GM21528 (cell line): ENCODE measurements at regions not wholly inside any gene's neighbourhood (a gene's known extent, or its start where the extent isn't known, plus 50 kb on each side); places are given as distances from the start of the nearest gene placed in this dataset.

Experiments used
- ATAC-seq: cut with Tn5 transposase; IDR thresholded peaks from one replicate; pipeline ENCODE4 v1.9.1; 2021; ENCODE audit warnings: mild to moderate bottlenecking, moderate library complexity; ENCODE audit not compliant: unreplicated experiment, low FRiP score

GRCh38 chr14:87879389-87879788 lies 113.6 kb downstream of the GALC start:
- no peak for ATAC-seq

DNA sequence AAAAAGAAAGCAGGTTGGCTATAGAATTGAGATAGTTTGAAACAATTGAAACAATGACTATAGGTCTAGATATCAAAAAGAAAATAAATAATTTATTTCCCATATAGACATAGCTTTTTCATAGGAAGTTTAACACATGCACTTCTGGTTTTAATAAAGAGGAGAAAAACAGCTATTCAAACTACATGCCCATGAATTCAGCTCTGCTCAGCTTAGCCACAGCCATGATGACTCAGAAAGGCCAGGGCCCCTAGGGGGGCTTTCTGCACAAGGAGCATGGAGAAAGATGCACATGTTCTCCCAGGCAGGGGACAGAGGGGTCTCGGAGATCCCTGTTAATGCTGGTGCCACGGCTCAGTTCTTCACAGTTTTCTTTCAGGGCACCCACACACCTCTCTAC lies 114.0 kb downstream of the GALC start:
- no peak for ATAC-seq

GRCh38 chr14:87877877-87878276 lies 115.1 kb downstream of the GALC start:
- no peak for ATAC-seq

GRCh38 chr14:87874676-87875075 lies 118.3 kb downstream of the GALC start:
- ATAC-seq: no peak

DNA sequence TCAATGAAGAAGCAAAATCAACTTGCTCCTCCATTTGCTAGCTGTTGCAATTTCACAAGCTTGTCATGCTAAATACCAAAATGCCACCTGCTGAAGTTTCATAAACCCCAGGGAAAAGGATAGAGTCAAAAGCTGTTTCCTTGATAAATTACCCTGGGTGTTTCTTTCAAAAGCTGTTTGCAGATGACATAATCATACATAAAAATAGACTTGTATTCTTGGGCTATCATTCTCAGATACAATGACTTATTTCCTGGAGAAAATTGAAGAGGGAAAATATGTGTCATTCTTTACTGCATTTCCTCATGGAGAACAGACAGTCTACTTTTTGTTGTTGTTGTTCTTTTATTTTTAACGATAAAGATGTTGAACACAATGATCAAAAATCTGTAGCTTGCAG lies 119.2 kb downstream of the GALC start:
- ATAC-seq: no peak

- ATAC-seq: no peak
Observed at GRCh38 chr14:87869619-87870583, 123.1 kb downstream of the GALC start.

GRCh38 chr14:87868920-87869319 lies 124.1 kb downstream of the GALC start:
- no peak for ATAC-seq

- ATAC-seq: no peak
Observed at GRCh38 chr14:87866116-87866515, 126.9 kb downstream of the GALC start.

DNA sequence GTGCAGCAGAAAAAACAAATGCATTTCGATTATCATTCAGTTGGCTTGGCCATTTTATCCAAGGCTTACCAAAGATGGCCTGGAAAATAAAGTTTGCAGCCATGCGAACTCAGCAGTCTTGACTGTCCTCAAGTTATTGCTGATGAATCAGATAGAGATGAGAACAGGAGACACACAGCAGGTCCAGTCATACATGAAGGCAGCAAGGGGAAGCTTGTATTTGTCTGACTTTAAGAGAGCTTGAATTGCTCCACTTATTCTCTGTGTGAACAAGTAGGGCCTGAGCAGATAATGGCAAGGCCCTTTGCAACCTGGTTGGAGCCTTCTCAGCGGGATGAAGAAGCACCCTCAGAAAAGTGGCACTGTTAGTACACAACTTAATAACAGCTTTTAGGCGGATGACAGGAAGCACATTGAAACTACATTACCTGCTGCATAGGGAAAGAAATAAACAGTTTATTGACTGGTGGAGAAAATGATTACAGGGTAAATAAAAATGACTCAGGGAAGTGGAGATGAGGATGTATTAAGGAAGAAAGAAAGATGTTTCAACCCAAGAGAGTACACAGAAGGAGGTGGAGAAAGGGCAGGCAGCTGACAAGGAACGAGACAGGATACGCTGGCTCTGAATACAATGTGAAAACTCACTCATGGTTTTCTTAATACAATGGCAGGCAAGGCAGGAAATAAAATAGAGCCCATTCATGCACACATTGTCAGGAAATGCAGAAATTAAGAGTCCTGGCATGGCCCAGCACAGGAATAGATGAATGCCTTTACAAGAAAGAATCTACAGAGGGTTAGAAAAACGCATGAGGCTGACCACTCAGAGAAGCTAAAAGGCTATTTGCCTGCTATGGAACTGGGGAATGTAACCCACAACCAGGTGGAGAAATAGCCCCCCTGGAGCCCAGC lies 128.4 kb downstream of the GALC start:
- no peak for ATAC-seq

GRCh38 chr14:87863047-87863446 lies 129.9 kb downstream of the GALC start:
- ATAC-seq: no peak

GRCh38 chr14:87852107-87852506 lies 140.9 kb downstream of the GALC start:
- no peak for ATAC-seq

DNA sequence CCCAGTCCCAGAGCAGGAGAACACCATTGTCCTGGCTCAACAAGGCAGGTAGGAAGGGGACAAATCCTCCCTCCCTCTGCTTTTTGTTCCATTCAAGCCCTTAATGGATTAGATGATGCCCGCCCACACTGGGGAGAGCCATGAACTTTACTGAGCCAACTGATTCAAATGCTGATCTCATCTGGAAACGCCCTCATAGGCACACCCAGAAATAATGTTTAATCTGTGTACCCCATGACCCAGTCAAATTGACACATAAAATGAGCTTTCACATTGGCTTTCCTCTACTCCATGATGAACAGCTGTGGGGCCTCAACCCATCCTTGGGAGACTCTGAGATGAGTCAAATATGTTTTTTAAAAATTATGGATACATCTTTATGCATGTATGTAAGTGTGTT lies 141.8 kb downstream of the GALC start:
- no peak for ATAC-seq

DNA sequence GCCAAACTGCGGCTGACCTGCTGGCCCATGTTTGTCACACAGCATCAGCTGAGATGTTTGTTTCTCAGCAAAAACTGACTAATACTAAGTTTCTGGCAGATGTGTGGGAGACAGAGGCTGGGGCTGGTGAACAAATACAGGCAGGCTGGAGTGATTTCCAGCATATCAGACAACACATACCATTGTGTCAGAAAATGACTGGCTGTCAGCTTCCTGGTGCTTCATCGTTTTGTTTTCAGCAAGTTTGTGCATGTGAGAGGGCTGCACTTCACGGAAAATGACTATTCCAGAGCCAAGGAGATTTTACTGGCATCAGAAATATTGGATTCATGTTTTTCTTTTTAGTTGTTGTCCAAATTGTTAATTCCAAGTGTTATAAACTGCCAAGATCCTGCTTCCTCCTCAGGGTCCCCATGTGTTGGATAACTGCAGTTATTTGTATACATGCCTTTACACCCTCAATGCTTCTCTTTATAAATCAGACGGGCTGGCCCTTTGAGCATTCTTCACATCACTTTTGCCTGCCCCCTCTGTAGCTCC lies 145.7 kb downstream of the GALC start:
- no peak for ATAC-seq

DNA sequence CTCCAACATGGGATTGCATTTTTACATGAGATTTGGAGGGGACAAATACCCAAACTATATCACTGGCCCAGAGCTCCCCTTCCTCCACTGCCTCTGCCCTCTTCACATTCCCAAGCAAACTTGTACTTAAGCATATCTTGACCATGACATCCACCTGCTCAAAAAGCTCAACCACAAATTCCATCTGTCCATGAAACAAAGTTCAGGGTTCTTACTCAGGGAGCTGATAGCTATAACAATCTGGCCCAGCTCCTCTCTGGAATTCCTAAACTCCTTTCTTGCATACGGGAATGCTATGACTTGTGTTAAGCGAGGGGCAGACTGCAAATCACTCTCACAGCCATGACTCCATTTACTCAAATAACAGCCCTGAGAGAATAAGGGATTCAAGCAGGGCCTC lies 152.1 kb downstream of the GALC start:
- no peak for ATAC-seq

GRCh38 chr14:87838931-87839330 lies 154.1 kb downstream of the GALC start:
- ATAC-seq: no peak

- no peak for ATAC-seq
Observed at GRCh38 chr14:87837296-87837695, 155.7 kb downstream of the GALC start.

GRCh38 chr14:87834594-87834993 lies 158.4 kb downstream of the GALC start:
- no peak for ATAC-seq

GRCh38 chr14:87833026-87833425 lies 160.0 kb downstream of the GALC start:
- ATAC-seq: no peak

DNA sequence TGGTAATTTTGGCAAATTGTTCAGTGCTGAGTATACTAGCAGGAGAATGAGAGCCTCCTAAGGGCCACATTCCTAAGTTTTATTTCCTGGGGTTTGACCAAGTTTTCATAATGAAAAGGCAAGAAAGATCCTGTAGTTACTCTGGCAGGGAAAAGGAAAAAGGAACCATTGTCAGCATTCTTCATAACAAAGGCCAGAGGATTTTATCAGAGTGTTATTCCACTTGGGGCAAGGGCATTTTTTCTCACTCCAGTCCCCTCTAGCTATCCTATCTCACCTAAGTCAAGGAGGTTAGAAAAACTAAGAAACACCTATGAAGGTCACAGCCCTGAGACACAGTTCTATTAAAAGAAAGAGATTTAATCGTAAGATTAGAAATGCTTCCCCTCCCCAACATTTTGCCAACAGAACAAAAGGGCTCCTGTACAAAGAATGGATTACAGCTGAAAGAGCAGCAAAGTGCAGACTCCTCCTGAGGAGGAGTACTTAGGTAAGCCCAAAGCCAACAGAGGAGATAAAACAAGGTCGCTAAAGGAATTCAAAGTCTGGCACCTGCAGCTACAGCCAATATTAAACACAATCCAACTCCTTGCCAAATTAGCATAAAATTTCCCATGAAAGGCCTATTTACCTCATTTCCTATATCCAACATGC lies 162.4 kb downstream of the GALC start:
- no peak for ATAC-seq

- no peak for ATAC-seq
Observed at GRCh38 chr14:87829543-87829942, 163.4 kb downstream of the GALC start.

DNA sequence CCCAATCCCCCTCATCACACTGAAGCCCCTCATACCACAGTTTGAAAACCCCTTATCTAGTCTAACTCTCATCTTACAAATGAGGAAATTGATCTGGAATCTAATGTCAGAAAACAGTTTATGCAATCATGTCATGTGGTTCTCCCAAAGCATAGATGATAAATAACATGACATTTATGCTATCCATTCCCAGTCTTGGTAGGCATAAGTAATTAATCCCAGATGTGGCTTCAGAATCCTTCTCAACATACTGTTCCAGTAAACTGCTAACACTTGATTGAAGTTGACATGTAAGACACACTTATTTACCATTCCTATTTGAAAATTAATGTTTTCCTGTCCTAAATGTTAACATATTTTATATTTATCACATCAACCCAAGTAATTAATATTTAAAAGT lies 168.7 kb downstream of the GALC start:
- no peak for ATAC-seq
